ENCODE measurements at regions not wholly inside any gene's neighbourhood (a gene's known extent, or its start where the extent isn't known, plus 50 kb on each side); places are given as distances from the start of the nearest gene placed in this dataset.
A peak's percentile ranks its signal among the peaks of the same experiment; 100 is the strongest.

GRCh38 chr9:33742519-33742918 lies 52.8 kb upstream of the PRSS3 start:
- H3K27me3 Mint-ChIP-seq (ENCODE audit: unreplicated experiment), result no peaks in the 10 kb centered on the region
- TF ChIP-seq CTCF (IDR thresholded peaks at IDR 0.05; ENCODE audit: unreplicated experiment), result no peak
- H3K9me3 Mint-ChIP-seq (ENCODE audit: low read depth, unreplicated experiment), result no peaks in the 10 kb centered on the region
- H3K36me3 Mint-ChIP-seq (ENCODE audit: insufficient read depth, unreplicated experiment), result peaks cover 5% of the 10 kb centered on the region
- peak; percentile 44 for DNase-seq
- peaks cover 18% of the 10 kb centered on the region for H3K4me1 Mint-ChIP-seq (ENCODE audit: low read depth, unreplicated experiment)
- no peak overlapping the region for H3K27ac Mint-ChIP-seq (ENCODE audit: unreplicated experiment)
- H3K4me3 Mint-ChIP-seq (ENCODE audit: low read depth, unreplicated experiment), result no peak overlapping the region
- CTCF ChIA-PET, result no interaction called here
- intact Hi-C loops (cut with micrococcal nuclease; ENCODE audit: unreplicated experiment), result no loop called here
- no TSS peak for BruUV-seq (replicated peaks)
